HG03066 (cell line): ENCODE measurements at regions not wholly inside any gene's neighbourhood (a gene's known extent, or its start where the extent isn't known, plus 50 kb on each side); places are given as distances from the start of the nearest gene placed in this dataset.
"Not testable (repeated sequence)": the region's sequence is repeated elsewhere in the genome, so short reads cannot be mapped to it uniquely, and the experiment has no call there.

Source experiments
- ATAC-seq: cut with Tn5 transposase; IDR thresholded peaks from one replicate; pipeline ENCODE4 v1.9.1; 2021; ENCODE audit warnings: low read depth; ENCODE audit not compliant: unreplicated experiment

GRCh38 chr21:35309316-35309715 lies 260.2 kb upstream of the RUNX1 start:
- ATAC-seq, result no peak

GRCh38 chr21:35303085-35303484 lies 254.0 kb upstream of the RUNX1 start:
- no peak for ATAC-seq

GRCh38 chr21:35298757-35299156 lies 249.7 kb upstream of the RUNX1 start:
- ATAC-seq, result no peak

- no peak for ATAC-seq
Measured at GRCh38 chr21:35297665-35298064, 248.6 kb upstream of the RUNX1 start.

- no peak for ATAC-seq
Measured at GRCh38 chr21:35294231-35294898, 245.3 kb upstream of the RUNX1 start.

GRCh38 chr21:35291973-35292627 lies 243.0 kb upstream of the RUNX1 start:
- ATAC-seq, result no peak

- ATAC-seq, result no peak
Measured at GRCh38 chr21:35291034-35291433, 241.9 kb upstream of the RUNX1 start.

GRCh38 chr21:35288238-35288637 lies 239.1 kb upstream of the RUNX1 start:
- ATAC-seq, result no peak

- no peak for ATAC-seq
Measured at GRCh38 chr21:35284199-35284598, 235.1 kb upstream of the RUNX1 start.

- ATAC-seq, result no peak
Measured at GRCh38 chr21:35282944-35283343, 233.8 kb upstream of the RUNX1 start.

- ATAC-seq, result no peak
Measured at GRCh38 chr21:35281956-35282355, 232.9 kb upstream of the RUNX1 start.

GRCh38 chr21:35280231-35280630 lies 231.1 kb upstream of the RUNX1 start:
- ATAC-seq, result no peak

- no peak for ATAC-seq
Measured at GRCh38 chr21:35275776-35276175, 226.7 kb upstream of the RUNX1 start.

- no peak for ATAC-seq
Measured at GRCh38 chr21:35274923-35275322, 225.8 kb upstream of the RUNX1 start.

GRCh38 chr21:35274090-35274489 lies 225.0 kb upstream of the RUNX1 start:
- no peak for ATAC-seq

- ATAC-seq, result no peak
Measured at GRCh38 chr21:35273333-35273732, 224.2 kb upstream of the RUNX1 start.

GRCh38 chr21:35271344-35272118 lies 222.4 kb upstream of the RUNX1 start:
- not testable (repeated sequence) for ATAC-seq

GRCh38 chr21:35268817-35269216 lies 219.7 kb upstream of the RUNX1 start:
- no peak for ATAC-seq

GRCh38 chr21:35268261-35268660 lies 219.2 kb upstream of the RUNX1 start:
- no peak for ATAC-seq

GRCh38 chr21:35266546-35266945 lies 217.4 kb upstream of the RUNX1 start:
- no peak for ATAC-seq

GRCh38 chr21:35265170-35265877 lies 216.2 kb upstream of the RUNX1 start:
- ATAC-seq, result no peak
